IMR-90 (cell line): ENCODE measurements at regions not wholly inside any gene's neighbourhood (a gene's known extent, or its start where the extent isn't known, plus 50 kb on each side); places are given as distances from the start of the nearest gene placed in this dataset.
A peak's percentile ranks its signal among the peaks of the same experiment; 100 is the strongest.

ENCODE experiments used
- ATAC-seq: fragments of 200-7000 bp; cut with Tn5 transposase; 2 replicates; pipeline ENCODE4 v1.9.1; 2020; ENCODE audit warnings: low read depth, mild to moderate bottlenecking, moderate library complexity
- BruUV-seq: library from RNA; stranded (reverse); fragments of 400-500 nt; replicated peaks from 2 replicates; lab custom pipeline; 2021; lab: Mats Ljungman, UMichigan
- CTCF ChIA-PET: fragments of 300-600 bp; formaldehyde crosslinking; extraction: SDS; loops from one replicate; lab custom pipeline; 2021; ENCODE audit warnings: antibody characterized with exemption; lab: Yijun Ruan, JAX
- POLR2A ChIA-PET: fragments of 300-600 bp; sonication (Branson Sonifier 250); formaldehyde crosslinking; loops from one replicate; lab custom pipeline; 2022; ENCODE audit warnings: antibody characterized with exemption; ENCODE audit not compliant: unreplicated experiment; lab: Charles Lee
- DNase-seq: peaks from one replicate; pipeline ENCODE4 v3.0.0; 2013
- H2AFZ ChIP-seq: replicated peaks from 2 replicates; pipeline ENCODE3; 2013; ENCODE audit warnings: low read length, mild to moderate bottlenecking; ENCODE audit not compliant: poor library complexity
- H2AK5ac ChIP-seq: 2 replicates; pipeline ENCODE4 v1.6.1; 2013; ENCODE audit warnings: low read depth, low read length, inconsistent platforms
- H2AK9ac ChIP-seq: replicated peaks from 2 replicates; pipeline ENCODE3; 2013; ENCODE audit warnings: mild to moderate bottlenecking, low read depth, low read length, moderate library complexity; ENCODE audit not compliant: poor library complexity
- H2BK120ac ChIP-seq: 2 replicates; pipeline ENCODE4 v1.6.1; 2013; ENCODE audit warnings: low read depth, low read length, inconsistent platforms
- H2BK15ac ChIP-seq: 3 replicates; pipeline ENCODE4 v1.6.1; 2013; ENCODE audit warnings: low read depth, low read length, inconsistent platforms
- H2BK20ac ChIP-seq: 2 replicates; pipeline ENCODE4 v1.6.1; 2013; ENCODE audit warnings: low read depth, mild to moderate bottlenecking, inconsistent platforms, low read length, moderate library complexity
- H2BK5ac ChIP-seq: 2 replicates; pipeline ENCODE4 v1.6.1; 2013; ENCODE audit warnings: mild to moderate bottlenecking, low read depth, low read length, inconsistent platforms; ENCODE audit not compliant: poor library complexity, severe bottlenecking
- H3K14ac ChIP-seq: replicated peaks from 2 replicates; pipeline ENCODE4 v1.6.1; 2013; ENCODE audit warnings: low read depth, low read length, inconsistent platforms
- H3K18ac ChIP-seq: 2 replicates; pipeline ENCODE4 v1.6.1; 2013; ENCODE audit warnings: low read depth, low read length, control low read depth
- H3K23ac ChIP-seq: 2 replicates; pipeline ENCODE4 v1.6.1; 2013; ENCODE audit warnings: low read depth, low read length, inconsistent platforms
- H3K27ac ChIP-seq: 2 replicates; pipeline ENCODE4 v1.5.1; 2013; ENCODE audit warnings: mild to moderate bottlenecking, control low read depth, low read length; ENCODE audit not compliant: insufficient read depth
- H3K27me3 ChIP-seq: 2 replicates; pipeline ENCODE4 v1.6.1; 2013; ENCODE audit warnings: low read length; ENCODE audit not compliant: control insufficient read depth, insufficient read depth
- H3K36me3 ChIP-seq: 2 replicates; pipeline ENCODE4 v1.6.1; 2013; ENCODE audit warnings: low read length, mixed read lengths; ENCODE audit not compliant: control insufficient read depth, insufficient read depth
- H3K4ac ChIP-seq: 2 replicates; pipeline ENCODE4 v1.6.1; 2013; ENCODE audit warnings: low read depth, low read length, inconsistent platforms
- H3K4me1 ChIP-seq: 2 replicates; pipeline ENCODE4 v1.6.1; 2013; ENCODE audit warnings: low read length, mixed read lengths; ENCODE audit not compliant: control insufficient read depth, insufficient read depth
- H3K4me2 ChIP-seq: 2 replicates; pipeline ENCODE4 v1.6.1; 2013; ENCODE audit warnings: low read depth, mild to moderate bottlenecking, control low read depth, low read length, moderate library complexity
- H3K4me3 ChIP-seq: 2 replicates; pipeline ENCODE4 v1.5.1; 2013; ENCODE audit warnings: low read depth, mild to moderate bottlenecking, control low read depth, low read length, moderate library complexity; ENCODE audit not compliant: insufficient read depth
- H3K56ac ChIP-seq: 2 replicates; pipeline ENCODE4 v1.6.1; 2013; ENCODE audit warnings: low read length, inconsistent platforms; ENCODE audit not compliant: insufficient read depth; ENCODE audit errors: extremely low read depth
- H3K79me1 ChIP-seq, 2 experiments: 2 replicates each; pipeline ENCODE4 v1.6.1; 2013; ENCODE audit warnings: low read length in 2 of 2, inconsistent platforms in 1 of 2, low read depth in 1 of 2
- H3K9ac ChIP-seq: 2 replicates; pipeline ENCODE4 v1.6.1; 2013; ENCODE audit warnings: low read depth, low read length, control low read depth
- H3K9me1 ChIP-seq: 2 replicates; pipeline ENCODE4 v1.6.1; 2013; ENCODE audit warnings: low read length, inconsistent platforms; ENCODE audit not compliant: insufficient read depth
- H3K9me3 ChIP-seq: 2 replicates; pipeline ENCODE4 v1.6.1; 2013; ENCODE audit warnings: low read length; ENCODE audit not compliant: control insufficient read depth, insufficient read depth
- H4K20me1 ChIP-seq: 2 replicates; pipeline ENCODE4 v1.6.1; 2013; ENCODE audit warnings: low read length, inconsistent platforms; ENCODE audit not compliant: insufficient read depth
- H4K5ac ChIP-seq: 2 replicates; pipeline ENCODE4 v1.6.1; 2013; ENCODE audit warnings: mild to moderate bottlenecking, low read depth, low read length, control low read depth
- H4K8ac ChIP-seq, 2 experiments: 2 replicates each; pipeline ENCODE4 v1.6.1; 2013; ENCODE audit warnings: low read depth in 2 of 2, low read length in 2 of 2, control low read depth in 1 of 2, inconsistent platforms in 1 of 2
- H4K91ac ChIP-seq: 2 replicates; pipeline ENCODE4 v1.6.1; 2013; ENCODE audit warnings: low read depth, low read length, inconsistent platforms; ENCODE audit not compliant: insufficient read depth
- CEBPB ChIP-seq: IDR thresholded peaks from 2 replicates; pipeline ENCODE4 v1.6.1; 2012; ENCODE audit warnings: low read depth, low read length, improper control_type of control experiment
- RAD21 ChIP-seq: IDR thresholded peaks from 2 replicates; pipeline ENCODE4 v1.6.1; 2012; ENCODE audit warnings: low read length, improper control_type of control experiment
- WGBS, 2 experiments: methylation state at CpG; one replicate each; pipeline versions ENCODE4 v1.1.5 to v1.1.7; 2013; ENCODE audit warnings: missing lambda C conversion rate in 2 of 2; ENCODE audit not compliant: insufficient read length in 1 of 2; ENCODE audit errors: extremely low coverage in 2 of 2; 5-methylcytosine and 5-hydroxymethylcytosine counted together
- dilution Hi-C: fragments of 300-500 bp; cut with HindIII; formaldehyde crosslinking; loops from one replicate; pipeline ENCODE4 v1.14.3; 2018; ENCODE audit warnings: low sequenced_read_pairs; ENCODE audit not compliant: unreplicated experiment
- in situ Hi-C: fragments of 300-500 bp; cut with MboI; formaldehyde crosslinking; loops from 3 replicates; pipeline ENCODE4 v1.14.3; 2019; ENCODE audit warnings: low sequenced_read_pairs, inconsistent platforms, mixed read lengths
- intact Hi-C: fragments of 100-400 bp; cut with micrococcal nuclease; formaldehyde crosslinking; loops from 2 replicates; pipeline ENCODE4 v1.10.0; 2022

DNA sequence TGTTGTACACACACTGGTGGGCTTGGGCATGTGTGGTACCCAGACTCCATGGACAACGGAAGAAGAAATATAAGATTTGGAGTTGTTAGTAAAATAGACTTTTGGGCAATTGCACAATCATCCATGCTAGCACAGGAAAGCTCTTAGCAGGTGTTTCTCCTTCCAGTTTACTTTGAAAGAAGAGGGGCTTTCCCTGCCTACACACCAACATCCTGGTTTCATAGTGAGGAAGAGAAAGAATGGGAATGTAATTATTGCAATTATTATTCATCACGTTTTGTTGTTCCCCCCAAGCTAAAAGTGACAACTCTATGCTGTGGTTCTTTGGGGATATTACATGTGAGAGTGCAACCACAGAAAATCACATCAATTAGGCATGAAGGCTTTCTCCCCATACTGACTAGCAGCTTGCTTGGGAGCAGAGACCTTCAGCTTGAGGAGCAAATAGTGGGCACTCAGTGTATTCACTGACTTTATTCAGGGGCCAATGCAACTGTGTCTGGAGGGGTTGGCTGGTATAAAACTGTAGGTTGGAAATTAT is 57.2 kb upstream of the PUDP start:
- Histone ChIP-seq H3K56ac (no peak overlapping the region), H2AK5ac (no peak overlapping the region), H2BK5ac (no peak overlapping the region), H3K36me3 (no peaks in the 10 kb centered on the region), H3K18ac (no peak overlapping the region), H4K5ac (no peak overlapping the region), H3K79me1 (no peaks in the 10 kb centered on the region), H4K91ac (no peak overlapping the region), H3K27me3 (no peaks in the 10 kb centered on the region), H2BK20ac (no peak overlapping the region), H3K9ac (no peak overlapping the region), H3K27ac (no peak overlapping the region), H3K4me2 (no peak overlapping the region), H2BK120ac (no peak overlapping the region), H3K4me3 (no peak overlapping the region), H3K4me1 (no peaks in the 10 kb centered on the region), H3K14ac (no peak overlapping the region), H2BK15ac (no peak overlapping the region), H4K8ac (no peak overlapping the region), H3K23ac (no peak overlapping the region), H3K4ac (no peak overlapping the region), H3K9me1 (no peaks in the 10 kb centered on the region), H2AFZ (no peak overlapping the region), H2AK9ac (no peak overlapping the region), H4K20me1 (no peaks in the 10 kb centered on the region), H3K9me3 (no peaks in the 10 kb centered on the region)
- no peak for ATAC-seq
- no TSS peak for BruUV-seq
- in situ Hi-C loops (no loop called here), dilution Hi-C loops (no loop called here), intact Hi-C loops (no loop called here)
- no peak for DNase-seq
- ChIA-PET POLR2A (no interaction called here), CTCF (no interaction called here)
- no CpG with 5 or more reads among the region's 2 CpGs for WGBS, 2 experiments
- peak; percentile 42; the same call in 1 of the 2 replicates for TF ChIP-seq CEBPB
- no peak for TF ChIP-seq RAD21
